Smooth muscle cell (in vitro differentiated cells): ENCODE measurements at regions not wholly inside any gene's neighbourhood (a gene's known extent, or its start where the extent isn't known, plus 50 kb on each side); places are given as distances from the start of the nearest gene placed in this dataset.
A peak's percentile ranks its signal among the peaks of the same experiment; 100 is the strongest.

Experiments used
- DNase-seq: peaks from one replicate; lab custom pipeline; 2025; ENCODE audit not compliant: unreplicated experiment; lab: John Stamatoyannopoulos, UW
- H2AFZ ChIP-seq: fragments of 200-600 bp; sonication (generic); 2 replicates; pipeline ENCODE4 v1.6.0; 2016; ENCODE audit warnings: antibody characterized with exemption, low read depth, mild to moderate bottlenecking
- H3F3A ChIP-seq: fragments of 200-600 bp; sonication (generic); 2 replicates; pipeline ENCODE4 v1.6.0; 2017; ENCODE audit warnings: antibody characterized with exemption, low read depth
- H3K27ac ChIP-seq: fragments of 200-600 bp; sonication (generic); 2 replicates; pipeline ENCODE4 v1.5.1; 2016; ENCODE audit warnings: low read depth, mild to moderate bottlenecking
- H3K27me3 ChIP-seq: fragments of 200-600 bp; sonication (generic); 2 replicates; pipeline ENCODE4 v1.6.1; 2016; ENCODE audit warnings: low read depth, mild to moderate bottlenecking
- H3K36me3 ChIP-seq: fragments of 200-600 bp; sonication (generic); 2 replicates; pipeline ENCODE4 v1.5.1; 2016; ENCODE audit warnings: low read depth
- H3K4me1 ChIP-seq: fragments of 200-600 bp; sonication (generic); 2 replicates; pipeline ENCODE4 v1.5.1; 2016; ENCODE audit warnings: low read depth
- H3K4me2 ChIP-seq: fragments of 200-600 bp; sonication (generic); 2 replicates; pipeline ENCODE4 v1.6.0; 2016; ENCODE audit warnings: mild to moderate bottlenecking
- H3K4me3 ChIP-seq: fragments of 200-600 bp; sonication (generic); 2 replicates; pipeline ENCODE4 v1.5.1; 2016; ENCODE audit warnings: mild to moderate bottlenecking
- H3K79me2 ChIP-seq: fragments of 200-600 bp; sonication (generic); 2 replicates; pipeline ENCODE4 v1.6.0; 2016; ENCODE audit warnings: low read depth, mild to moderate bottlenecking
- H3K9ac ChIP-seq: fragments of 200-600 bp; sonication (generic); 2 replicates; pipeline ENCODE4 v1.6.0; 2016; ENCODE audit warnings: low read depth
- H3K9me3 ChIP-seq: fragments of 200-600 bp; sonication (generic); replicated peaks from 2 replicates; pipeline ENCODE4 v1.5.1; 2016; ENCODE audit warnings: low read depth
- H4K20me1 ChIP-seq: fragments of 200-600 bp; sonication (generic); 2 replicates; pipeline ENCODE4 v1.6.0; 2016; ENCODE audit warnings: low read depth
- WGBS: methylation state at CpG from one replicate; pipeline ENCODE4 v1.1.7; 2016; ENCODE audit warnings: low lambda C conversion rate; 5-methylcytosine and 5-hydroxymethylcytosine counted together
- TF ChIP-seq, protein P1 (sequence below): fragments of 200-600 bp; sonication (generic); IDR thresholded peaks from 2 replicates; pipeline ENCODE4 v1.5.1; 2017; ENCODE audit warnings: borderline replicate concordance, mild to moderate bottlenecking, antibody characterized with exemption; ENCODE audit not compliant: insufficient read depth, poor library complexity, severe bottlenecking

- Histone ChIP-seq H3F3A (no peaks in the 10 kb centered on the region), H3K27me3 (no peaks in the 10 kb centered on the region), H3K4me2 (no peak overlapping the region), H2AFZ (no peak overlapping the region), H3K36me3 (no peaks in the 10 kb centered on the region), H3K4me3 (no peak overlapping the region), H3K79me2 (no peaks in the 10 kb centered on the region), H4K20me1 (no peaks in the 10 kb centered on the region), H3K4me1 (no peaks in the 10 kb centered on the region), H3K9ac (no peak overlapping the region), H3K9me3 (no peaks in the 10 kb centered on the region), H3K27ac (no peak overlapping the region)
- WGBS: 88% methylated on average over 2 of the region's 2 CpGs
- TF ChIP-seq, protein P1, sequence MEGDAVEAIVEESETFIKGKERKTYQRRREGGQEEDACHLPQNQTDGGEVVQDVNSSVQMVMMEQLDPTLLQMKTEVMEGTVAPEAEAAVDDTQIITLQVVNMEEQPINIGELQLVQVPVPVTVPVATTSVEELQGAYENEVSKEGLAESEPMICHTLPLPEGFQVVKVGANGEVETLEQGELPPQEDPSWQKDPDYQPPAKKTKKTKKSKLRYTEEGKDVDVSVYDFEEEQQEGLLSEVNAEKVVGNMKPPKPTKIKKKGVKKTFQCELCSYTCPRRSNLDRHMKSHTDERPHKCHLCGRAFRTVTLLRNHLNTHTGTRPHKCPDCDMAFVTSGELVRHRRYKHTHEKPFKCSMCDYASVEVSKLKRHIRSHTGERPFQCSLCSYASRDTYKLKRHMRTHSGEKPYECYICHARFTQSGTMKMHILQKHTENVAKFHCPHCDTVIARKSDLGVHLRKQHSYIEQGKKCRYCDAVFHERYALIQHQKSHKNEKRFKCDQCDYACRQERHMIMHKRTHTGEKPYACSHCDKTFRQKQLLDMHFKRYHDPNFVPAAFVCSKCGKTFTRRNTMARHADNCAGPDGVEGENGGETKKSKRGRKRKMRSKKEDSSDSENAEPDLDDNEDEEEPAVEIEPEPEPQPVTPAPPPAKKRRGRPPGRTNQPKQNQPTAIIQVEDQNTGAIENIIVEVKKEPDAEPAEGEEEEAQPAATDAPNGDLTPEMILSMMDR: no peak
- DNase-seq: no peak
These were observed 111.7 kb upstream of the PTPRK start for GRCh38 chr6:128632131-128632530.

DNA sequence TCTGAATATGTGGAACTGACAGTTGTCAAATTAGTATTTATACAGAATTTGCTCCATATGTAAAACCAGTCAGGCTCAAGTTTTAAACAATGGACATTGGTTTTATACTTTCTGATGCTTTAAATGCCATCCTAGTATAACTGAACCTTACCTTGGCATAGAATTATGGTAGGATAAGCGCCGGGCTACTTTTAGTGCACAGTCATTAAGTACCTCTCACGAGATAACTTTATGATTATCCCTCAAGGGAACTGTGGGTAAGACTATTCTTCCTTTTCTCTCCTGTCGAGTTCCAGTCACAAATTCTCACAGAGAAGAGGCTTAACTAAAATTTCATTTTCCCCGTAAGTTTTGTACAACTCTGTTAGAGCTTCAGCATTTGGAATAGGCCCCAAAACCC lies 110.6 kb upstream of the PTPRK start:
- no peaks in the 10 kb centered on the region for H3F3A ChIP-seq
- H2AFZ ChIP-seq: peak overlapping the region; percentile 21
- no peak overlapping the region for H3K27ac ChIP-seq
- H3K4me1 ChIP-seq: no peaks in the 10 kb centered on the region
- DNase-seq: no peak
- H3K9ac ChIP-seq: no peak overlapping the region
- H3K9me3 ChIP-seq: no peaks in the 10 kb centered on the region
- WGBS: 92% methylated on average over 5 of the region's 5 CpGs
- no peaks in the 10 kb centered on the region for H3K79me2 ChIP-seq
- TF ChIP-seq, protein P1: no peak
- no peak overlapping the region for H3K4me3 ChIP-seq
- H3K36me3 ChIP-seq: no peaks in the 10 kb centered on the region
- H3K27me3 ChIP-seq: no peaks in the 10 kb centered on the region
- H3K4me2 ChIP-seq: no peak overlapping the region
- H4K20me1 ChIP-seq: no peaks in the 10 kb centered on the region

- no peak overlapping the region for H3K4me3 ChIP-seq
- DNase-seq: no peak
- no peak overlapping the region for H2AFZ ChIP-seq
- no peaks in the 10 kb centered on the region for H4K20me1 ChIP-seq
- no peaks in the 10 kb centered on the region for H3K36me3 ChIP-seq
- H3K79me2 ChIP-seq: no peaks in the 10 kb centered on the region
- H3K27me3 ChIP-seq: no peaks in the 10 kb centered on the region
- no peaks in the 10 kb centered on the region for H3K9me3 ChIP-seq
- WGBS: 84% methylated on average over 3 of the region's 3 CpGs
- H3K4me1 ChIP-seq: no peaks in the 10 kb centered on the region
- no peak overlapping the region for H3K4me2 ChIP-seq
- no peak overlapping the region for H3K27ac ChIP-seq
- TF ChIP-seq, protein P1: no peak
- H3K9ac ChIP-seq: no peak overlapping the region
- H3F3A ChIP-seq: no peaks in the 10 kb centered on the region
These were observed 109.8 kb upstream of the PTPRK start for GRCh38 chr6:128630213-128630612.

GRCh38 chr6:128617285-128617684 lies 96.9 kb upstream of the PTPRK start:
- no peaks in the 10 kb centered on the region for H4K20me1 ChIP-seq
- H2AFZ ChIP-seq: no peak overlapping the region
- H3K27me3 ChIP-seq: no peaks in the 10 kb centered on the region
- no peaks in the 10 kb centered on the region for H3F3A ChIP-seq
- no peak overlapping the region for H3K27ac ChIP-seq
- no peaks in the 10 kb centered on the region for H3K36me3 ChIP-seq
- TF ChIP-seq, protein P1: no peak
- no peaks in the 10 kb centered on the region for H3K79me2 ChIP-seq
- H3K9ac ChIP-seq: no peak overlapping the region
- no peak overlapping the region for H3K4me3 ChIP-seq
- no peaks in the 10 kb centered on the region for H3K9me3 ChIP-seq
- no peak for DNase-seq
- no peak overlapping the region for H3K4me2 ChIP-seq
- 100% methylated on average over 1 of the region's 1 CpG for WGBS
- no peaks in the 10 kb centered on the region for H3K4me1 ChIP-seq
